HG03066 (cell line): ENCODE measurements at regions not wholly inside any gene's neighbourhood (a gene's known extent, or its start where the extent isn't known, plus 50 kb on each side); places are given as distances from the start of the nearest gene placed in this dataset.

Source experiments
- ATAC-seq: cut with Tn5 transposase; IDR thresholded peaks from one replicate; pipeline ENCODE4 v1.9.1; 2021; ENCODE audit warnings: low read depth; ENCODE audit not compliant: unreplicated experiment

- ATAC-seq = no peak
Measured at GRCh38 chr21:16011719-16012118, 281.9 kb downstream of the USP25 start.

DNA sequence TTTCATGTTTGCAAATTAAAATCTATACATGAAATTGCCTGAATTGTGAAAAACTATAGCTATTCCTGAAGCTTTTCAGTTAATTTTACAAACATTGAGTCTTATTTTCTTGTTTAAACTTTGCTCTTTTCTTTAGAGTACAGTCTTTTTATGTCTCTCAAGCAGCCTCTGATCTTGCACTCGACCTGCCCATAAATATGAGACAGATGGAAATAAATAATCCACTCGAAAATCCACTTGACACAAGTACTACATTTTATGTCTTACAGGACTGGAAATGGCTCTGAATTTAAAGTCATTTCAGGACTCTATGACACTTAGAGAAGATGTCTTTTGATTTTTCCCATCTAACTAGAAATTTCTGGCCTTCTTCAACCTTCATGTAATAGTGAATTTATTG lies 283.8 kb downstream of the USP25 start:
- ATAC-seq = no peak

GRCh38 chr21:16020878-16021277 lies 291.1 kb downstream of the USP25 start:
- no peak for ATAC-seq

DNA sequence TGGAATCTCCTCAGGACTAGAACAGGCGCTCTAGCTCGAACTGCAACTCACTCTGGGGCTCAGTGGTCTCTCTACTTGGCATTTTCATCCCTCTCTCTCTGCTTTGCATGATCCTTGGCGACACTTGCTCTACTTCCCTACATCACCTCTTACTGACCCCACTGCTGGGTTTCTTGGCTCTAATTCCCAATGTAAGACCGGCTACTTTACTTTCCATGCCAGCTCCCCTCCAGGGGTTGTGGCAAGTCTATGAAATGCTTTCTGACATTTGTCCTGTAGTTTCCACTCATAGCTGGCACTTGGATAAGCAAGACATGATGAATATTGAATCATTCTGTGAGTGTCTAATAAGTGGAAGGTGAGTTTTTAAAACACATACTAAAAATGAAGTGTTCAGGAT lies 292.3 kb downstream of the USP25 start:
- no peak for ATAC-seq

DNA sequence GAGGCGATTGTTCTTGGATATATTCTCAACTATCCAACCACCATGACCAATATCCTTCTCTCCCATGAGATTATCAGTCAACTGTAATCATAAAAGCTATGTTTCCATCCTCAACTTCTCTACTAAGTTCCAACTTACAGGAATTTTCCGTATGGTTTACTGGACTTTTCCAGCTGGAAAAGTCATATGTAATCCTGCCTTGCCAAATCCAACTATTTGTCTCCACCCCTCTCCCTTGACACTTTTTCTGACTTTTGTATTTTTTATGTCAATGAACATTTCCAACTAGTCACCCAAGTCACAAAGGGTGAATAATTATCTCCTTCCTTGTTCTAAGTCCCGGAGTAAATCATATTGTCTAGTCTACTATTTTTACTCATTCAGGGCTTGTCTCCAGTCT lies 293.1 kb downstream of the USP25 start:
- ATAC-seq = no peak

- no peak for ATAC-seq
Measured at GRCh38 chr21:16028142-16028541, 298.4 kb downstream of the USP25 start.

DNA sequence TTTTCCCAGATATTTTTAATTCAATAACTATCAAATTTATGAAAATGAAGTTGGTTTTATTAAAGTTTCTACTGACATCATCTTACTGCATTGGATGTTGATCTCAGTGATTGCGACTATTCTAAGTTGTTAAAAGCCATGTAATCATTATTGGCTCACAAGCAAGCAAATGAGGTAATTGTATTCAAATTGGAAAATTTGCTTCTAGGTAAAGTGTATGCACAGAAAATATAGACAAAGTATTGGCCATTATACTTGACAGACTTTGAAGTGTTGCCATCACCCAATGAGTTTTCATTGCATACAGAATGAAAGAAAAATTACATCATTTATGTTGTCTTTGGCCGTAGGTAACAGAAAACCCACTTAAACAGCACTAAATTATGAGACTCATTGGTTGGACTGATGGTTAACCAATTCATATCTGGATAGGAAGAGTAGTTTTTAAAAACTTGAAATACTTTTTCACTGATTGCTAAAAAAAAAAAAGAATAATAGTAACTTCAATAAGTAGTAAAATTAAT lies 299.2 kb downstream of the USP25 start:
- no peak for ATAC-seq

DNA sequence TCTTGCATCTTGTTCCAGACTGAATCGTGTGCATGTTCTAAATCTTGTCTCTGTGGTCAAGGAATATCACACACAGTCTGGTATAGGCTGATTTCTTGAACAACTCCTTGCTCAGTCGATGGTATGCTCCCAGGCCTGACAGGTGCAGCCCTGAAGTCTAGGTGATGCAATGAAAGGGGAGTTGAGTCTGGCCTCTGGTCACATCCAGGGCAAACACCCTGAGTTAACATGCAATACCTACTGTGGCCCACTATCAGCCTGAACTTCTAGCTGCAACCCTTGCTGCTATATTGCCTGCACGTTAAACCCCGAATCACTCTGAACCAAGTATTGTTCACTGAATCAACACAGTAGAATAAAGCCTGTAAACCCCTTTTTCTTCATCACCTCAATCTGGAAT lies 303.4 kb downstream of the USP25 start:
- ATAC-seq = no peak

DNA sequence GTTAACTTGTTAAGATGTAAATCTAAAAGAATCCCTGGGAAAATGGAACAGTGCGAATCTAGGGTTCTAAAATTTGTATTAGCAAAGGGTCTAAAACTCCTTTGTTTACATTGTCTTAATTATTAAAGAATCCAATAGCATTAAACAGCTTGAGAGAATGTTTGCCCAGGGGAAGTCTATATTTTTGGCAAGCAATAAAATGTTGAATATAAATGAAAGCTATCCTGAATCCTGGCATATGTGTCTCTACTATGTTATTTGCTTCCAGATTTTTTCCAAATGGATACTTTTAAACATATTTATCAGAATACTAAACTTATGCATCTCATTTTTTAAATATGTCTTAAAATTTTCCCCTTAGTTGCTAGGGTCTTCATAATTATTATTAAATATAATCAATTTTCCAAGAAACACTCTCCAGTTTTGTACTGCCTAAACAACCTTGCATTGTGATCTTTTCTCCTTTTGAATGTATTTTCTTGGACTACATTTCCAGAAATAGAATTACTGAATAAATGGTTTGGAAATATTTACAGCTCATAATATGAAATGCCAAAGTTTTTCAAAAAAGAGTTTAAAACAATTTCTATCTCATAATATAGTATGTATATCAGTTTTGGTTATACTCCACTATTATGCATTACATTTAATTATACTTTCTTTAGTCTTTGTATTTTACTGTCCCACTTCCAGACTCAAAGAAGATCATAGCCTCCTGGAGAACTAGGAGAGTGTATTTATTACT lies 304.8 kb downstream of the USP25 start:
- ATAC-seq = no peak

DNA sequence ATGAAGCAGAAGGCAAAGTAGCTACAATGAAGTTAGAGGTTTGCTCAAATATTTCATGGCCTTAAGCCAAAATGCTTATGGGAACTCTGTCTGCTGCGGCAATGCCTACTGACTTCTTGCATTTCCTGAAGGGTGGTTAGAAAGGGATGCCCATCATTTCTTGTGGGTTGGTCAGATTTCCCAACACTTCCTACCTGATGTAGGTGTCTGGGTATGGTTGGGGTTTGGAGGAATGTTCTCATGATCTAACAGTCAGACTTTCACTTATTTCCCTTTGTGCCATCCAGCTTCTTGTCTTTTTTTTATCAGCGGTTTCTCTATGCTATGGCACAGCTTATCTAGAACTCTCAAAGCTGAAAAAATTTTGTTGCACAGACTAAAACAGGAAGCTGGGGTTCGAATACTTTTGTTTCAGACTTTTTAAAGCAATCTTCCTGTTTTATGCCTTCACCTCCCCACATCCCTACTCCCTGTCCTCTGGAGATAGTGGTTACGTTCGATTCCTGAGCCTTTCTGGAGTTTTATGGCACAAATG lies 307.7 kb downstream of the USP25 start:
- no peak for ATAC-seq

- no peak for ATAC-seq
Measured at GRCh38 chr21:16040601-16041000, 310.8 kb downstream of the USP25 start.

DNA sequence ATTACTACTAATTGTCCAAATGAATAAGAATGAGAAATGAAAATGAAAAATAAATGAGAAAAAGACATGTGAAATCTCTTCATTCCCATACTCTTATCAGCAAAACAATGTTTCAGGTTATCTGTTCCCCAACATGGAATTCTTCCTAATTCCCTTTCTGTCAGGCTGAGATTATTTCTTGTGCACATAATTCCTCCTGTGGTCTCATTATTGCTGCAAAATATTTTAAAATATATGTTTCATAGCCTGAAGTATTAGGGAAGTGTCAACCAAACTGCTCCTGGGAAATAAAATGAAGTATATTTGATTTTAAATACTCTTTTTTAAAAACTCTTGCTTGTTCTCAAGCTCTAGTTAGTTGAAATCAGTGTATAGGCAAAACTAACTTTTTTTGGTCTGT lies 314.9 kb downstream of the USP25 start:
- no peak for ATAC-seq

GRCh38 chr21:16046656-16047330 lies 317.0 kb downstream of the USP25 start:
- no peak for ATAC-seq

DNA sequence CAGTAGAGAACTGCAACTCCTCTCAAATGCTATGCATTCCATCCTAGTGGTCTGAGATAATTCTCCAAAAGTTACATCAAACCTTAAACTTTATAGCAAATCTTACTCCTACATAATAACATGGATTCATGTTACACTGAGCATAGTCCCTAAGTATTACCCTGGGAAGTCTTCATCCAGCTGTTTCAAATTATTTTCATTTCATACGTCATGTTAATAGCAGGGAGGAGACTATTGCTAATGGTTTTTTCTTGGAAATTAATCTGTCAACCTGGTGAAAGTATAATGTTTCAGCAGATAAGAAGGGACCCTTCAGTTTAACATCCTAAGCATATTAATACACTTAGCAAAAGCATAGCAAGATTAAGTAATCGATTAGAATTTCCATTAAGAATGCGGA lies 318.1 kb downstream of the USP25 start:
- ATAC-seq = no peak

DNA sequence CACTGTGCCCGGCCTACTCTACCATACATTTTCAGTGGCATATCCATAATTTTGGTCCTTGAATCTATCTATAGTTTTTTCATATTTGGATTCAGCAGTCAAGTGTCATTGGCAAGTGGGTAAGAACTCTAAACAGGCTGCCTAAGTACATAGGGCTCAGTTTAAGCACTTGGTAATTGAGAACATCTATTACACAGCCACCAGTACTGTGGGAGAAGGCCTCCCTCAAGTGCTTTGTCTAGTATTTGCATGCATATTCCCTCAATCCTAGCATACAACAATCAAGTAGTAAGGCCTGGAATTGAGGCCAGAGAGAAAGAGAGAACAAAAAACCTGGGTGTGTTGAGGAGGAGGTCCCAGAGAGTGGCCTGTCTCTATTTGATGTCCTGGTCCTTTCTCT lies 325.2 kb downstream of the USP25 start:
- no peak for ATAC-seq

DNA sequence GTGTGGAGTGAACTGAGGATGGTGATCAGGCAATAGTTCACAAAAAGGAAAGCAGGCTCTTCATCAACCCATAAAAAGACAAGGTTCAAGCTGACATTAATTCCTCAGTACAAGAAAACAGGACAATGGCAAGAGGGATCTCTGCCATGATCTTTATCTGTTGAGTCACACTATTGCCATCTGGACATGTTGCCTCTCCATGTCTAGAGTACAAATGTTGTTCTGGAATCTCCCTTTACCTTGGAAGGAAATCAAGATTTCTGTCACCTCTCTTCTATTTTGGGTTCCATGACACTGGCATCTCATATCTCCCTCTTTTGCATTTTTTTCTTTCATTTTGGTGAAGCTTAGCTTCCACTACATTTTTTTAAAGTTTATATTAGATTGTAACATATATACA lies 329.1 kb downstream of the USP25 start:
- ATAC-seq = no peak

GRCh38 chr21:16059981-16060380 lies 330.2 kb downstream of the USP25 start:
- ATAC-seq = no peak

DNA sequence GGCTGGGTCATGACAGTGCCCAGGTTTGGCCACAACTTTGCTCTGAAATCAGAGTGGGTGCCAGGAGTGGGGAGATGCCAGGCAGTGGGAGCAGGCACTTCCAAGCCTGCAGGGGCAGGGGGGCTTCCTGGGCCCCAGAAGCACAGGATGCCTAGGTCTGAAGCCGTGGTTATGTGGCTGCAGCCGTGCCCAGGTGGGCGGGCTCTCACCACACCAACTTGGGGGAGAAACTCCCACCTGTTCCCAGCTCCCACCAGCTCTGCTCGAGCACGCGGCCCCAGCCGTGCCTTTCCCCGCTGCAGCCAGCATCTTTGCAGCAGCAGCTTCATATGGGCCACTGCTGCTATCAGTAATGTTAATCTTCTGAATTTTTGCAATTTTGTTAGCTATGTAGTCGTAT lies 331.4 kb downstream of the USP25 start:
- ATAC-seq = no peak

GRCh38 chr21:16069178-16070112 lies 339.7 kb downstream of the USP25 start:
- no peak for ATAC-seq

DNA sequence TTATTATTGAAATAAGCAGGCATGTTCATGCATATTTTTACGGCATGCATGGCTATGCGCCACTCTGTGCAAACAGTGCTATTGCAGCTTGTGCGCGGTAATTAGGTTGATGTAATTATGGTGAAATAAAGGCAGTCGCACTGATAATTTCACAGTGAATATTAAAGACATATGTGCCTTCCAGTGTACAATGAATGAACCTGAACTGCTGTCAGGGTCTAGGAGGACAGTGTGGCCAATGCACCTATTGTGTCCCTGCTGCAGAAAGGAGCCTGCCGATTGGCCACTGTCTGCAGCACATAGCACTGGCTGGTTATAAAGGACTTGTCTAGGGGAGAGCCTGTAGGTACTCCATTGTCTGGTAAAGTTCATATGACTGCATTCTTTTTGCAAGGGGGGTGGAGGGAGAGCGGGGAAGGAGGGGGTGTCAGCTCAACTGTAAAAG lies 340.4 kb downstream of the USP25 start:
- ATAC-seq = no peak

DNA sequence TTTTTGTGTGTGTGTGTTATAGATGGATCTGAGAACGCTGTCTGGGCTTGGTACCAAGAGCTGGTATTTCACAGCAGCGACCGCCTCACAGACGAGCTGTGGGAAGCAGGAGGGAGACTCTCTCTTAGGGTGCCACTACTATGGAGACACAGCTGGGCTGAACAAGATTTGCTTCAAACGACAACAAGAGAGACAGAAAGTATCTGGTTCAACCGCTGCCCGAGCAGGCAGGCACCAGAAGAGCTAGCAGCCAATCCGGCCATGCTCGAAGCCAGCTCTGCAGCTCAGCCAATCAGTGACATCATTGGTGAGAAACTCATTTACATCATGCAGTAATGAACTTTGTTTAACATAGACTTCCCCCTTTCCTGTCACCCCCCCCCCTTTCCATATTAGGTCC lies 341.3 kb downstream of the USP25 start:
- no peak for ATAC-seq
